NCI-H1930 (cell line): ENCODE measurements at regions not wholly inside any gene's neighbourhood (a gene's known extent, or its start where the extent isn't known, plus 50 kb on each side); places are given as distances from the start of the nearest gene placed in this dataset.

ENCODE experiments used
- DNase-seq, 2 experiments: peaks; one replicate each; lab custom pipeline; 2025; lab: John Stamatoyannopoulos, UW

DNA sequence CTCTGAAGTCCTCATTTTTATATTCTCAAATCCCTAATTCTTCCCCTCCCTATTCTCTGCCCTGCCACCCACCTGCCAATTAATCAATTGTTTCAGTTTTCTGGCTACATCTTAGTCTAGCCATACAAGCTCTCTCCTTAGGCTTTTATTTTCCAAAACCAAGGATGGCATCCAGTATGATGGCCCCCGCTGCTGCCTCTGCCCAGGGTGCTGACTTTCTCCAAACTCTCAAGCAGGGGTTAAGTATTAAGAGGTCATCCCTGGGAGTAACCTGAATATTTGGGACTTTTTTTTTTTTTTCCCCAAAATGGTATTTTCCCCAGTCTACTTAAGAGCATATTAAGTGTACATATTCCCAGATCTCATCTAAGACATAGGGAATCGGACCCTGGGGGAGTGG lies 183.8 kb downstream of the DHX35 start:
- no peak for DNase-seq

DNA sequence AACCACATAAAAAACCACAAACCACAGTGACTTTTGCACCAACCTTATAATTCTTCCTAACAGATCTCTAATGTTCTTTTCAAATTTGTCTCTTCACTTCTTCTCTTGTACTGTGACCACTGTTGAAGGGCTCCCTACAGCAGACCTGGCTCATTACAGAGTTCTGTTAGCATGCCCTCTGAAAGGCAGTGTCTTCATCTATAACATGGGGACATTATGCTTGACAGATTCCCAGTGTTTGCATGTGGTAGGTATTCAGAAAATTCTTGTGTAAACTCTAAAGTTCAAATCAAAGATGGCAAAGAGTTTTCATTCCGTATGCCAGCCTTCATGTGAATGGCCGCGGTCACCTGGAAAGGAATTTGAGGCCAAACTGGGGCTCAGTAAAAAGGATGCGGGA lies 182.6 kb downstream of the DHX35 start:
- DNase-seq: no peak

- no peak for DNase-seq
These were observed 180.4 kb downstream of the DHX35 start for GRCh38 chr20:39142407-39143096.

DNA sequence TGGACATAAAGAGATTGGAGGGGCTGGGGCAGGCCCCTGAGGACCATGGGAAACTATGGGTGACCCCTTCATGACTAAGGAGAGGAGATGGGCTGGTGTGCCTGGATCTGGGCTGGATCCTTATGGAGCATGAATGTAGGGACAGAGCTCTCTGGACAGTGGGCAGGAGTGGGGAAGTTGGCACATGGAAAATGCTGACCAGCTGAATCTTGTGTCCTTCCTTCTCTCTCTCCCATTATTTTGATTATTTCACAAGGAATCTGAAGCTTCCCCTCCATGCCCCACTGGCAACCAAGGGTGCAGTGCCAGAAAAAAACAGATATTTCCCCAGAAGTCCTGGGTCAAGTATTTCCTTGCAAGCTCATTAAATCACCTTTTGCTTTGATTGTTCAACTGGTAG lies 175.2 kb downstream of the DHX35 start:
- no peak for DNase-seq

- no peak for DNase-seq
These were observed 174.7 kb downstream of the DHX35 start for GRCh38 chr20:39136798-39137197.

GRCh38 chr20:39135885-39136544 lies 173.9 kb downstream of the DHX35 start:
- DNase-seq: no peak

- no peak for DNase-seq
These were observed 171.1 kb downstream of the DHX35 start for GRCh38 chr20:39133201-39133600.

DNA sequence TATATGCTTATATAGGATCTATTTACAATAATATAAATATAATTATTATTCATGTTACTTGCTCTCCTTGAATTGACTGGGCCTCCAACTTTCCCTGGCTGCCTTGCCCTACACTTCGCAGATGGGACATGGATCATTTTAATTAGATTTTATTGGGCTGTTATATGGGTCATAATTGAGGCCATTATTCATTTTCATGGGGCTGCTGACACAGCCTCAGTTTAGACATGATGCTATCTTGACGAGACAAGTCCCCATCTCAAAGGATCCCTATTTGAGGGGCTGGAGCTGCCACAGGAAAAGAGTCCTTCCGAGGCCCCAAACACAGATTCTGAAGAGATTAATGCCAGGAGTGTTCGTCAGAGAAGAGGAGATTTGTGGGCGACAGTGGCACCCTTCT lies 170.4 kb downstream of the DHX35 start:
- no peak for DNase-seq

GRCh38 chr20:39132093-39132492 lies 169.9 kb downstream of the DHX35 start:
- no peak for DNase-seq

GRCh38 chr20:39130627-39131026 lies 168.5 kb downstream of the DHX35 start:
- no peak for DNase-seq

DNA sequence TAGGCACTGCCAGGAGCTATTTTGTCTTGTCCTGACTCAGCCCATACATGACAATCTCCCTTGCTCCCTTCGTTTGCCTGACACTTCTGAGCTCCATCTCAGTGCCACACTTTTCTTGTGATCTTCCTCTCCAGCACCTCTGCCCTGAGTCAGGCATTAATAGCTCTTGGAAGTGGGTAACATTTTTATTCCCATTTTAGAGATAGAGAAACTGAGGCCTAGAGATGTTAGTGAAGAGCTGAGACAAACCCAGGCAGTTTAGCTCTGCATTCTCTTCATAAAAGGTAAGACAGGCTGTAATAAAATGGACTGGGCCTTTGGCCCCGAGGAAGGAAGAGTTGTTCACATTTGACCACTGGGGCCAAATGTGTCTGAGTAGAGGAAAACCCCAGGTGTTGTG lies 167.4 kb downstream of the DHX35 start:
- DNase-seq: no peak

DNA sequence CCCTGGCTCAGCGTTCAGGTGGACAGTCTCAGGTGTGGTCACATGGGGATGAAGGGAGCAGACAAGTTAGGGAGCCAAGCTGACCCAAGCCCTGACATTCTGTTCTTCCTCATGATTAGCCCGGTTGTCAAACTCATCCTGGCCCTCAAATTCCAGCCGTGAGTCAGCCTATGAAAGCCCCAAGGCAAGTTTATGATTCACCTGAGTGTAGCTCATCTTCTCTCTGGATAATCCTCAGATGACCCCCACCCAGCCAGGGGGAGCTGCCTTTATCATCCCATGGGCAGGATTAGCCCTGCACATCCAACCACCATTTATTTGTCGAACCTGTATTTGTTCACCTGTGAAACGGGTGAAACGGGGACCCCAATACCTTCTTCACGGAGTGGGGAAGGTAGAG lies 161.9 kb downstream of the DHX35 start:
- DNase-seq: no peak

- no peak for DNase-seq
These were observed 161.0 kb downstream of the DHX35 start for GRCh38 chr20:39123185-39123557.

DNA sequence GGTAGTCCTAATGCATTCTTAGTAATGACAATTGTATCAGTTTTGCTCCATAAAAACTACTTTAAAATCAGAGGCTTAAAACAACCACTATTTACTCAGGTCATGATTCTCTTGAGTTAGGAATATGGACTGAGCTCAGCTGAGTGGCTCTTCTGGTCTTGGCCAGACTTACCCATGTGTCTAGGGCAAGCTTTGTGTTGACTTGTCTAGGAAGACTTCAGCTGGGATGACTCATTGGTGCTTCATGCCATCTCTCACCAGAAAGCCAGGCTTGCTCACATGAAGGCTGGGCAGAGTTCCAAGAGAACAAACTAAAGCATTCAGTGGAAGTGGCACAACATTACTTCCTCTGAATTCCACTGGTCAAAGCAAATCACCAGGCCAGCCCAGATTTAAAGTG lies 155.3 kb downstream of the DHX35 start:
- no peak for DNase-seq

DNA sequence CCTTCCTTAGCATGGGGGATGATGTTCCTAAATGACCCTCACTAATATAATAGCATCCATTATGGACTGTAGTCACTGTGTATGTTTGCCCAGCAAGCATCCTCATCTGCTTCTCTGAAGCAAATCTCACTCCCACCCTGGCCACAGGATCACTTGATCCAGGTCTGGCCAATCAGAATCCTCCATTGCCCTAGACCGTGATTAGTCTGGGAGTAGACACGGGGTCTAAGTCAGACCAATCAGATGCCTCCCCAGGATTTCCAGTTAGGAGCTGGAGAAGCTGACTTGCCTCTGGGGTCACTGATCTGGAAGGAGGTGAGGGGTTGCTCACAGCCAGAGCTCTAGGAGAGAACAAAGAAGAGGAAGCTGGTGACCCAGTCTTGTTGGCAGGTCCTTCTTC lies 153.9 kb downstream of the DHX35 start:
- DNase-seq: no peak

- peak; percentile 29 to 43 for DNase-seq
These were observed 150.1 kb downstream of the DHX35 start for GRCh38 chr20:39112178-39112743.

DNA sequence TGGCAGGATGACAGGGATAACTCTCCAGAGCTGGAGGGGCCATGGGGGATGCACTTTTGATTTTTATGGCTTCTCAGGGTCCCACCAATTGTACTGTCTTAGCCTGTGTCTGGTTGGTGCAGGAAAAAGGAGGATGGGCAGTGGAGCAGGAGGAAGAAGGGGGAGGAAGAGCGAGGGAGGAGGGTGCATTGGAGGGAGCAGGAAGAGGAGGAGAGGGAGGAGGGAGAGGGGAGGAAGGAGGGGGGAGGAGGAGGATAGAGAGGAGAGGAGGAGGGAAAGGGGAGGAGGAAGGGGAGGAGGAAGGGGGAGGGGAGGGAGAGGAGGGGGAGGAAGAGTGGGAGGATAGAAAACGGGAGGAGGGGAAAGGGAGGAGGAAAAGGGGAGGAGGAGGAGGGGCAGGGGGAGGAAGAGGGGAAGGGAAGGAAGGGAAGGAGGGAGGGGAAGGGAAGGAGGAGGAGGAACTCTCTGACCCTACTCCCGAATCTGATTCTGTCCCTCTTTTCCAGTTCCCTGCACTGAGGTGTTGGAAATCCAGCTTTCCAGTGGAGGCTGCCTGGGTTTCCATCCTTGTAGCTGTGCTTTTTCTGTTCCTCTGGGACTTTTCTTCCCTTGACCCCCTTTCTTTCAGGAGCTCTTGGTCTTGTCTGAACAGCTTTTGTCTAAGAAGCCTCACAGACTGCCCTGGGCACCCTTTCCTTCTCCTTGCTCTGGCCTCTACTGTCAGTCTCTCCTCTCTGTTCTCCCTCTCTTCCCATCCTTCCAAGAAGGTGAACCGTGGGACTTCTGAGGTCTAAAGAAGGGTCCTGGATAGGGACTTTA lies 149.4 kb downstream of the DHX35 start:
- DNase-seq: no peak

- DNase-seq: no peak
These were observed 148.6 kb downstream of the DHX35 start for GRCh38 chr20:39110819-39111136.

DNA sequence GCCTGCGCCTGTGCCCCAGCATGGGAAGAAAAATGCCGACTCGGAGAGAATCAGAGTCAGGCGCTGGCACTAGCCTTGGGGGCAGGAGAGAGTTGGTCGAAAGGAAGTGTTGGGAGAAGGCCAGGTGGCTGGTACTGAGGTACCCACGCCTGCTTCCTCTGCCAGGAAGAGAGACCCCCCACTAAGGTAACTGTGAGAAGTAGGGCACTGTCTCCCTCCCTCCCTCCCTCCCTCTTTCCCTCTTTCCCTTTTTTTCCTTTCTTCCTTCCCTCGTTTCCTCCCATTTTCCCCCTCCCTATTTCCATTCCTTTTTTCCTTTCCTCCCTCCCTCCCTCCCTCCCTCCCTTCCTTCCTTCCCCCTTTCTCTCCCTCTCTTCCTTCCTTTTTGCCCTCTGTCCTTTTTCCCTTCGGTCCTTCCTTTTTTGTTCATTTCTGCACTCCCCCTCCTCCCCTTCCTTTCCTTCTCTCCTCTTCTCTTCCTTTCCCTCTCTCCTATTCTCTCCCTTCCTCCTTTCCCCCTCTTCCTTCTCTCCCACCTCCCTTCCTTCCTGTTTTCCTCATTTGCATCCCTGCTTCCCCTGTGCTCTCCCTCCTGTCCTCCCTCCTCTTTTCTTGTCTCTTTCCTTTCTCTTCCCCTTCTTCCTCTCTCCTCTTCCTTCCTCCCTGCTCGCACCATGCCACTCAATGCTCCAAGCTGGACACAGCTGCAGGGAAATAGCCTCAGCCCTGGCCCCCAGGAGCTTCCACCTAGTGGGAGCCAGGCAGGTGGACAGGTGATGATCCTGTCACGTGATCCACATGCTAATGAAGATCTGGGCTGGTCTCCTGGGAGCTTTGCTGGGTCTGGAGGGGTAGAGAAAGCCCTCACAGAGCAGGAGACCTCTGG lies 148.0 kb downstream of the DHX35 start:
- no peak for DNase-seq

GRCh38 chr20:39108746-39109145 lies 146.6 kb downstream of the DHX35 start:
- DNase-seq: no peak

GRCh38 chr20:39107741-39108140 lies 145.6 kb downstream of the DHX35 start:
- DNase-seq: no peak

DNA sequence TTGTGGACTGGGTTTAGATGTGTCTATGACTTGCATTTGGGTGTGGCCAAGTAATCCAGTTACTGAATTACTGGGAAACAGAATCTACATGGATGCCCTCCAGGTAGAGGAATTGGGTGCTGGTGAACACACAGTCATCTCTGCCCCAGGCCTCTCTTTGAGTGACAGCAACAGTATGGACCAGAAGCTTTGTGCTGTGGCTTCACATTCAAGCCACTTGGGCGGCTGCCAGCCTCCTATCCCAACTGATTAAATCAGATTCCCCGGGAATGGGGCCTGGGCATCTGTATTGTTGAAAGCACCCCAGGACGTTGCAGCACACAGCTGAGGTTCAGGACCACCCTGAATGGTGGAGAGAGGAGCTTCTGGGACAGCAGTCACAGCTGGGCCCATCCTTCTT lies 144.6 kb downstream of the DHX35 start:
- DNase-seq: no peak
